HG02840 (cell line): ENCODE measurements at regions not wholly inside any gene's neighbourhood (a gene's known extent, or its start where the extent isn't known, plus 50 kb on each side); places are given as distances from the start of the nearest gene placed in this dataset.
"Not testable (repeated sequence)": the region's sequence is repeated elsewhere in the genome, so short reads cannot be mapped to it uniquely, and the experiment has no call there.

Source experiments
- ATAC-seq: cut with Tn5 transposase; IDR thresholded peaks from one replicate; pipeline ENCODE4 v1.9.1; 2021; ENCODE audit warnings: mild to moderate bottlenecking, moderate library complexity, moderate number of reproducible peaks; ENCODE audit not compliant: unreplicated experiment, low FRiP score

GRCh38 chr10:125411724-125412123 lies 251.4 kb upstream of the CTBP2 start:
- ATAC-seq, result no peak

- no peak for ATAC-seq
Measured at GRCh38 chr10:125409756-125410155, 249.4 kb upstream of the CTBP2 start.

- no peak for ATAC-seq
Measured at GRCh38 chr10:125407557-125407956, 247.2 kb upstream of the CTBP2 start.

GRCh38 chr10:125407000-125407502 lies 246.7 kb upstream of the CTBP2 start:
- ATAC-seq, result no peak

GRCh38 chr10:125404902-125405301 lies 244.5 kb upstream of the CTBP2 start:
- ATAC-seq, result not testable (repeated sequence)

GRCh38 chr10:125401462-125401861 lies 241.1 kb upstream of the CTBP2 start:
- ATAC-seq, result no peak

- ATAC-seq, result no peak
Measured at GRCh38 chr10:125399289-125399688, 238.9 kb upstream of the CTBP2 start.

- ATAC-seq, result no peak
Measured at GRCh38 chr10:125398270-125398669, 237.9 kb upstream of the CTBP2 start.

GRCh38 chr10:125397608-125398007 lies 237.2 kb upstream of the CTBP2 start:
- ATAC-seq, result no peak

- no peak for ATAC-seq
Measured at GRCh38 chr10:125396676-125397075, 236.3 kb upstream of the CTBP2 start.

- ATAC-seq, result no peak
Measured at GRCh38 chr10:125392609-125393008, 232.2 kb upstream of the CTBP2 start.

GRCh38 chr10:125392154-125392553 lies 231.8 kb upstream of the CTBP2 start:
- no peak for ATAC-seq

GRCh38 chr10:125389648-125390047 lies 229.3 kb upstream of the CTBP2 start:
- no peak for ATAC-seq

GRCh38 chr10:125379592-125379991 lies 219.2 kb upstream of the CTBP2 start:
- no peak for ATAC-seq

- ATAC-seq, result no peak
Measured at GRCh38 chr10:125377368-125377767, 217.0 kb upstream of the CTBP2 start.

- ATAC-seq, result no peak
Measured at GRCh38 chr10:125375210-125375609, 214.8 kb upstream of the CTBP2 start.

GRCh38 chr10:125373546-125373945 lies 213.2 kb upstream of the CTBP2 start:
- no peak for ATAC-seq

- ATAC-seq, result no peak
Measured at GRCh38 chr10:125370578-125370977, 210.2 kb upstream of the CTBP2 start.

GRCh38 chr10:125369382-125370326 lies 209.3 kb upstream of the CTBP2 start:
- no peak for ATAC-seq

GRCh38 chr10:125368146-125368545 lies 207.8 kb upstream of the CTBP2 start:
- no peak for ATAC-seq

GRCh38 chr10:125363791-125364190 lies 203.4 kb upstream of the CTBP2 start:
- ATAC-seq, result no peak

- no peak for ATAC-seq
Measured at GRCh38 chr10:125362950-125363349, 202.6 kb upstream of the CTBP2 start.
